ENCODE measurements at regions not wholly inside any gene's neighbourhood (a gene's known extent, or its start where the extent isn't known, plus 50 kb on each side); places are given as distances from the start of the nearest gene placed in this dataset.

DNA sequence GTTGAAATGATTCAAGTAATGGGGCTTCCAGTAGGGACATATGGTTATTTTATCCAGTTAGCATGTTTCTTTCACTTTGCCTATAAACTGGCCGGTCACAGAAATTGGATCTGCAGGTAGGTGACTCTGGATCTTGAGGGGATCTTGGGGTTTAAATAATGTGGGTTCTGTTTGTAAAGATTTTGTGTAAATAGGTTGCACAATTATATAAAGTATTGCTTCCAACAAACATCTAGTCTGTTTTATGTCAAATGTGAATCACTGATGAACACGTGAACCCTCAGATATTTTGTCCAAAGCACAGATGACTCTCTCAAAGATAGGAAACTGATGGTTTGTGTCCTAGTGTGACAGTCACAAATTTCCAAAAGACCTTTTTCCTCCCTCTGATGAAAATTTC lies 98.4 kb downstream of the ZIC5 start:
- Histone ChIP-seq H3K9me1 (ENCODE audit: control insufficient read depth, extremely low read depth, insufficient read depth, low read length) (no peaks in the 10 kb centered on the region), H3K79me2 (ENCODE audit: control insufficient read depth, insufficient read depth, low read length) (no peaks in the 10 kb centered on the region), H3K36me3 (ENCODE audit: control insufficient read depth in 2 of 2, extremely low read depth in 1 of 2, insufficient read depth in 2 of 2, low read length in 2 of 2) (no peaks in the 10 kb centered on the region), H3K27me3 (ENCODE audit: control insufficient read depth, extremely low read depth, insufficient read depth, low read length) (peaks cover 4% of the 10 kb centered on the region), H4K20me1 (ENCODE audit: control insufficient read depth, extremely low read depth, insufficient read depth, low read length) (no peaks in the 10 kb centered on the region), H3K27ac (ENCODE audit: control insufficient read depth, insufficient read depth, low read length) (no peak overlapping the region), H3K9me3 (ENCODE audit: control insufficient read depth, low read depth, low read length) (no peaks in the 10 kb centered on the region), H3K9ac (ENCODE audit: control insufficient read depth, extremely low read depth, insufficient read depth, low read length) (no peak overlapping the region), H3K4me2 (ENCODE audit: control insufficient read depth, extremely low read depth, insufficient read depth, low read depth, low read length) (no peak overlapping the region), H3K4me1 (ENCODE audit: control insufficient read depth, extremely low read depth, insufficient read depth, low read length) (no peaks in the 10 kb centered on the region), H3K4me3 (ENCODE audit: control insufficient read depth in 2 of 3, extremely low read depth in 1 of 3, insufficient read depth in 2 of 3, low read depth in 1 of 3, low read length in 3 of 3) (no peak overlapping the region), H2AFZ (ENCODE audit: control insufficient read depth, low read length) (no peak overlapping the region)
- no peak for FAIRE-seq
- DNase-seq (ENCODE audit: low read depth, low spot score) = no peak
- dilution Hi-C loops (cut with MboI; ENCODE audit: extremely low pct_ligation_motif_present, low sequenced_read_pairs) = no loop called here
- TF ChIP-seq EZH2 (IDR thresholded peaks at IDR 0.05; ENCODE audit: low read length) = no peak
- TF ChIP-seq, protein P1, sequence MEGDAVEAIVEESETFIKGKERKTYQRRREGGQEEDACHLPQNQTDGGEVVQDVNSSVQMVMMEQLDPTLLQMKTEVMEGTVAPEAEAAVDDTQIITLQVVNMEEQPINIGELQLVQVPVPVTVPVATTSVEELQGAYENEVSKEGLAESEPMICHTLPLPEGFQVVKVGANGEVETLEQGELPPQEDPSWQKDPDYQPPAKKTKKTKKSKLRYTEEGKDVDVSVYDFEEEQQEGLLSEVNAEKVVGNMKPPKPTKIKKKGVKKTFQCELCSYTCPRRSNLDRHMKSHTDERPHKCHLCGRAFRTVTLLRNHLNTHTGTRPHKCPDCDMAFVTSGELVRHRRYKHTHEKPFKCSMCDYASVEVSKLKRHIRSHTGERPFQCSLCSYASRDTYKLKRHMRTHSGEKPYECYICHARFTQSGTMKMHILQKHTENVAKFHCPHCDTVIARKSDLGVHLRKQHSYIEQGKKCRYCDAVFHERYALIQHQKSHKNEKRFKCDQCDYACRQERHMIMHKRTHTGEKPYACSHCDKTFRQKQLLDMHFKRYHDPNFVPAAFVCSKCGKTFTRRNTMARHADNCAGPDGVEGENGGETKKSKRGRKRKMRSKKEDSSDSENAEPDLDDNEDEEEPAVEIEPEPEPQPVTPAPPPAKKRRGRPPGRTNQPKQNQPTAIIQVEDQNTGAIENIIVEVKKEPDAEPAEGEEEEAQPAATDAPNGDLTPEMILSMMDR (optimal IDR thresholded peaks at IDR 0.05 in 1 of 3, IDR thresholded peaks at IDR 0.05 in 1 of 3, conservative IDR thresholded peaks at IDR 0.05 in 1 of 3; ENCODE audit: extremely low read depth in 1 of 3, insufficient read depth in 2 of 3, low read length in 3 of 3) = no peak

DNA sequence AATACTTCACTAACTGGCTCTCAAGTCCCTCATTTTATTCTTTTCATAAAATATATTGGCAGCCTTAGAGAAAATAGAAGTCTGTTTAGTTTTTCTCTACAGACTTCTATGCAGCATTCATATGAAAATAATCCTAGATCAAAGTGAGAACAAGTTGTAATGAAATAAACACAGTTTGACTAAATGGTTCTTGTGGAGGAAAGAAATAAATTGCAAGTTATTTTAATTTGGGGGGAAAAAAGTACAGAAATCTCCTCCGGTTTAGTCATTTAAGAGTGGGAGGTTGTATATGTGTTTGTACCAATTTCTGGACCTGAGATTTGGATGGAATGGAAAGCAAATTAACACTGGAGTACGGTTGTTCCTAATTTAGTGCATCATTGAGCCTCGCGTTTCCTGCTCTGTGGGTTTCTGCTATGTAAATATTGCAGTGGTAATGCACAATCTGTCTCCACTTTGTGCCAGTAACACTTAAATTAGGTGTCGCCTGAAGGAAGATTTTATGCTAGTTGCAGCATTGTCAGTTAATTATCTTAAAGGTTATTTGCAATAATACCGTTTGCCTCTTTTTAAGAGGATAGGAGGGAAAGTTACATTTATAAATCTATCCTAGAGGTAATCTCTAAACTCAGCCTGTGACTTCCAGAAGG lies 100.2 kb downstream of the ZIC5 start:
- no peaks in the 10 kb centered on the region for H3K9me1 ChIP-seq (ENCODE audit: control insufficient read depth, extremely low read depth, insufficient read depth, low read length)
- FAIRE-seq = no peak
- no peaks in the 10 kb centered on the region for H3K27me3 ChIP-seq (ENCODE audit: control insufficient read depth, extremely low read depth, insufficient read depth, low read length)
- TF ChIP-seq EZH2 (IDR thresholded peaks at IDR 0.05; ENCODE audit: low read length) = no peak
- TF ChIP-seq, protein P1 (optimal IDR thresholded peaks at IDR 0.05 in 1 of 3, IDR thresholded peaks at IDR 0.05 in 1 of 3, conservative IDR thresholded peaks at IDR 0.05 in 1 of 3; ENCODE audit: extremely low read depth in 1 of 3, insufficient read depth in 2 of 3, low read length in 3 of 3) = no peak
- H3K4me2 ChIP-seq (ENCODE audit: control insufficient read depth, extremely low read depth, insufficient read depth, low read depth, low read length) = no peak overlapping the region
- H3K79me2 ChIP-seq (ENCODE audit: control insufficient read depth, insufficient read depth, low read length) = no peaks in the 10 kb centered on the region
- no peak overlapping the region for H3K9ac ChIP-seq (ENCODE audit: control insufficient read depth, extremely low read depth, insufficient read depth, low read length)
- H3K4me3 ChIP-seq (ENCODE audit: control insufficient read depth in 2 of 3, extremely low read depth in 1 of 3, insufficient read depth in 2 of 3, low read depth in 1 of 3, low read length in 3 of 3) = no peak overlapping the region
- dilution Hi-C loops (cut with MboI; ENCODE audit: extremely low pct_ligation_motif_present, low sequenced_read_pairs) = no loop called here
- no peaks in the 10 kb centered on the region for H3K36me3 ChIP-seq (ENCODE audit: control insufficient read depth in 2 of 2, extremely low read depth in 1 of 2, insufficient read depth in 2 of 2, low read length in 2 of 2)
- H3K9me3 ChIP-seq (ENCODE audit: control insufficient read depth, low read depth, low read length) = no peaks in the 10 kb centered on the region
- no peaks in the 10 kb centered on the region for H3K4me1 ChIP-seq (ENCODE audit: control insufficient read depth, extremely low read depth, insufficient read depth, low read length)
- no peak overlapping the region for H2AFZ ChIP-seq (ENCODE audit: control insufficient read depth, low read length)
- H3K27ac ChIP-seq (ENCODE audit: control insufficient read depth, insufficient read depth, low read length) = no peak overlapping the region
- no peaks in the 10 kb centered on the region for H4K20me1 ChIP-seq (ENCODE audit: control insufficient read depth, extremely low read depth, insufficient read depth, low read length)
- DNase-seq (ENCODE audit: low read depth, low spot score) = no peak
